ENCODE measurements at regions not wholly inside any gene's neighbourhood (a gene's known extent, or its start where the extent isn't known, plus 50 kb on each side); places are given as distances from the start of the nearest gene placed in this dataset.

DNA sequence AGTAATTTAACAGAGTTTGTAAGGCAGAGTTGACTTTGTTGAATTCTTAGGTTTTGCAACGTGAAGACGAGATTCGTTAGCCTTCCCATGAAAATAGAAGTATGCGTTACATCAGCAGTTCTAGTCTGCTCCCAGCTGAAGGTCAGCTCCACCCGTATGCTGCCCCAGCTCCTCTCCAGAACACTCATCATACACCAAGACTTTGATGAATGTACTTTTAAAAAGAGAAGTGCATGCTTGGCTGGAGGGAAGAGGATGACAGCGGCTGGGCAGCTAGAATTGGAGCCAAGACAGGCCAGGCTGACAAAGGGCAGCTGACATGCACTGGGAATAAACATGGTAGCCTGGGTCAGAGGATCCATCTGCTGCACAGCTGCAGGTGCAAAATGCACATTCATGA lies 166.3 kb upstream of the ARGLU1 start:
- ATAC-seq, result no peak
- Histone ChIP-seq H3K9me3 (replicated peaks; ENCODE audit: control insufficient read depth, insufficient read depth, low read depth, low read length) (no peaks in the 10 kb centered on the region), H3K79me2 (ENCODE audit: control insufficient read depth, insufficient read depth, low read length) (no peaks in the 10 kb centered on the region), H3K4me3 (no peak overlapping the region), H4K20me1 (replicated peaks; ENCODE audit: control insufficient read depth, insufficient read depth, low read length) (no peaks in the 10 kb centered on the region), H3K27ac (ENCODE audit: extremely low read depth, low read depth, low read length) (no peak overlapping the region), H3K36me3 (ENCODE audit: control insufficient read depth, insufficient read depth, low read length) (no peaks in the 10 kb centered on the region), H3K4me2 (ENCODE audit: insufficient read depth, low read length) (no peak overlapping the region), H3K9me1 (ENCODE audit: control insufficient read depth, insufficient read depth, low read length) (no peaks in the 10 kb centered on the region), H3K4me1 (replicated peaks in 1 of 2; ENCODE audit: control insufficient read depth in 2 of 2, insufficient read depth in 2 of 2, low read length in 2 of 2) (no peaks in the 10 kb centered on the region), H2AFZ (ENCODE audit: low read depth, low read length) (no peak overlapping the region), H3K9ac (ENCODE audit: insufficient read depth in 1 of 2, low read depth in 2 of 2, low read length in 2 of 2) (no peak overlapping the region), H3K27me3 (ENCODE audit: control insufficient read depth in 2 of 2, insufficient read depth in 2 of 2, low read length in 2 of 2) (no peaks in the 10 kb centered on the region)
- FAIRE-seq, result no peak
- in situ Hi-C loops (cut with MboI), result no loop called here
- no TSS peak for BruUV-seq (replicated peaks)
- CTCF ChIA-PET (ENCODE audit: low intra/inter-chr PET ratio), result no interaction called here
- DNase-seq (ENCODE audit: extremely low read depth in 1 of 4, low spot score in 3 of 4), result no peak
- intact Hi-C loops (cut with micrococcal nuclease), result no loop called here
- POLR2A ChIA-PET, result no interaction called here
- 0% methylated on average over 5 of the region's 6 CpGs for WGBS (ENCODE audit: insufficient coverage, low coverage, missing lambda C conversion rate)
- TF ChIP-seq ZBTB17 (CRISPR knock-in tag; IDR thresholded peaks at IDR 0.05) (no peak), TAF7 (tag; IDR thresholded peaks at IDR 0.05) (no peak), HMGXB4 (CRISPR knock-in tag; IDR thresholded peaks at IDR 0.05) (no peak), ZFPM2 (CRISPR knock-in tag; IDR thresholded peaks at IDR 0.05) (no peak), BCOR (IDR thresholded peaks at IDR 0.05) (no peak), NR1H2 (CRISPR knock-in tag; IDR thresholded peaks at IDR 0.05) (no peak), CAMTA2 (CRISPR knock-in tag; conservative IDR thresholded peaks at IDR 0.05) (no peak), BHLHE40 (IDR thresholded peaks at IDR 0.05; ENCODE audit: low read length) (no peak), NFRKB (IDR thresholded peaks at IDR 0.05; ENCODE audit: low read depth) (no peak), ZNF23 (CRISPR knock-in tag; IDR thresholded peaks at IDR 0.05) (no peak), ZBTB43 (CRISPR knock-in tag; IDR thresholded peaks at IDR 0.05) (no peak)
- TF ChIP-seq, protein P1, sequence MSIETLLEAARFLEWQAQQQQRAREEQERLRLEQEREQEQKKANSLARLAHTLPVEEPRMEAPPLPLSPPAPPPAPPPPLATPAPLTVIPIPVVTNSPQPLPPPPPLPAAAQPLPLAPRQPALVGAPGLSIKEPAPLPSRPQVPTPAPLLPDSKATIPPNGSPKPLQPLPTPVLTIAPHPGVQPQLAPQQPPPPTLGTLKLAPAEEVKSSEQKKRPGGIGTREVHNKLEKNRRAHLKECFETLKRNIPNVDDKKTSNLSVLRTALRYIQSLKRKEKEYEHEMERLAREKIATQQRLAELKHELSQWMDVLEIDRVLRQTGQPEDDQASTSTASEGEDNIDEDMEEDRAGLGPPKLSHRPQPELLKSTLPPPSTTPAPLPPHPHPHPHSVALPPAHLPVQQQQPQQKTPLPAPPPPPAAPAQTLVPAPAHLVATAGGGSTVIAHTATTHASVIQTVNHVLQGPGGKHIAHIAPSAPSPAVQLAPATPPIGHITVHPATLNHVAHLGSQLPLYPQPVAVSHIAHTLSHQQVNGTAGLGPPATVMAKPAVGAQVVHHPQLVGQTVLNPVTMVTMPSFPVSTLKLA (conservative IDR thresholded peaks at IDR 0.05), result no peak

Data from K562 (cell line).